ENCODE measurements at regions not wholly inside any gene's neighbourhood (a gene's known extent, or its start where the extent isn't known, plus 50 kb on each side); places are given as distances from the start of the nearest gene placed in this dataset.

- no peak for DNase-seq (ENCODE audit: extremely low read depth in 1 of 2, low read depth in 1 of 2)
Observed at GRCh38 chr2:217660423-217660822, 342.4 kb downstream of the TNS1 start.

DNA sequence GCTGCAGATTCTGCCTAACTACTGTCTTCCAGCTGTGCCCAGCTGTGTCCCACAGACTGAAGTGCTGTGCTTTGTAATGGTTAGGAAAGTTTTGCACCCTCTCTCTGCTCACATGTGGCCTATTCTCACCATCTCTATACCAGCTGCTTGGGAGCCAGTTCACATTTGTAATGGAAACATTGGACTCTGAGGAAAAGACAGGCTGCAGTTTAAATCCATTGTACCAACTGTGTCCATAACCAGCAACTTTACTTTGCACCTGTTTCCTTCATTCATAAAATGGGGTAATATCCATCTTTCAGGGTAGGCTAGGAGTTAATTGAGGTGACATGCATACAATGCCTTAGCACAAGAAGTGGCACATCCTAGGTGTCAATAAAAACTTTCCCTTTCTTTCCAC is 344.0 kb downstream of the TNS1 start:
- no peak for DNase-seq (ENCODE audit: extremely low read depth in 1 of 2, low read depth in 1 of 2)

- no peak for DNase-seq (ENCODE audit: extremely low read depth in 1 of 2, low read depth in 1 of 2)
Observed at GRCh38 chr2:217657252-217657651, 345.5 kb downstream of the TNS1 start.

DNA sequence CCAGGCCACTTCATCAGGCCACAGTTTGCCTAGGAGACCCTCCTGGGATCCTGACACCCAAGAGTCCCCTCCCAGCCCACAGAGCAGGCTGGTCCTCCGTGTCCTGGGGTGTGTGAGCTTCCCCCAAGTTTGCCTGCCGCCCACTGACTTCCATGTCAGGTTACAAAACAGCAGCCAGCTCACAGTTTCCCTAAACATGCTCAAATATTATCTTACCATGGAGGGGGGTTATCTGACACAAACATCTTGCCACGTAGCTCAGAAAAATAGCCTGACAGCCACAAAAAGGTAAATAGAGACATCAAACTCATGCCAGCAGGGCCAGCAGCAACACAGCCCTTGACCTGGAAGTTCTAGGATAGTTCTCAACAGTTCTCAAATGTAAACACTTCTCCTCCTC is 346.5 kb downstream of the TNS1 start:
- DNase-seq (ENCODE audit: extremely low read depth in 1 of 2, low read depth in 1 of 2) = no peak

DNA sequence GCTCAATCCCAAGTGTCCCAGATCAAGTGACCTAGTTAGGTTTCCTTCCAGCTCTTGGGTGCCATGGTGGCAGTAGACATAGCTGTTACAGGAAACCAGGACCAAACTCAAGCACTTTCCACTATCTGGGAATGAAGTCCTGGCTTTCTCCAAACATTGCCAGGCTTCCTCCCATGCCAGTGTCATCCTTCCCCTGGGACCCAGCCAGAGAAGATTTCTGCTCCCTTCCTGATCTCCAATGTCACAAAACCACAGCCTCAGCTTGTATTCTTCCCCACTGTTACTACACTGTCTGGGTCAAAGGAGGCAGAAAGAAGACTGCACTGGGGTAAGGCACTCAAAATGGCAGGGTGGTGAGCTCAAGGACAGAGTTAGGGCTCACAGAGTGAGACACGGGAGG is 347.1 kb downstream of the TNS1 start:
- DNase-seq (ENCODE audit: extremely low read depth in 1 of 2, low read depth in 1 of 2) = no peak

DNA sequence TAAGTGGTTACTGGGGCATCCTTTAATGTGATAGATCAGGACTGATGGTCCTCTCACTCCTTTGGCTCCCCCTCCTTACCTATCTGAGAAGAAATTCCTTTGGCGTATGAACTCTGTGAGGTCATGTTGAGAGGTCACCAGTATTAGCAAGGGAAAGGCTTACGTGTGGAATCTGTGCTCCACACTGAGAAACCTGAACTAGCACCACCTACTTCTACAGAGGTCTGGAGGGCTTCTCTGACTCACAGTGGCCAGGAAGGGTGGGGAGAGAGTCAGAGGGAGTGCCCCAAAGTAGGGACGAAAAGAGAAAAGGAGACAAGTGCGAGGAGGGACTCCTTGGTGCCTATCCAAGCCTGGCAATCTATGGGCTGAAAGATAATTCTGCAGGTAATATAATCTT is 348.6 kb downstream of the TNS1 start:
- DNase-seq (ENCODE audit: extremely low read depth in 1 of 2, low read depth in 1 of 2) = no peak

- no peak for DNase-seq (ENCODE audit: extremely low read depth in 1 of 2, low read depth in 1 of 2)
Observed at GRCh38 chr2:217652761-217653639, 349.8 kb downstream of the TNS1 start.

- no peak for DNase-seq (ENCODE audit: extremely low read depth in 1 of 2, low read depth in 1 of 2)
Observed at GRCh38 chr2:217650716-217651360, 352.0 kb downstream of the TNS1 start.

DNA sequence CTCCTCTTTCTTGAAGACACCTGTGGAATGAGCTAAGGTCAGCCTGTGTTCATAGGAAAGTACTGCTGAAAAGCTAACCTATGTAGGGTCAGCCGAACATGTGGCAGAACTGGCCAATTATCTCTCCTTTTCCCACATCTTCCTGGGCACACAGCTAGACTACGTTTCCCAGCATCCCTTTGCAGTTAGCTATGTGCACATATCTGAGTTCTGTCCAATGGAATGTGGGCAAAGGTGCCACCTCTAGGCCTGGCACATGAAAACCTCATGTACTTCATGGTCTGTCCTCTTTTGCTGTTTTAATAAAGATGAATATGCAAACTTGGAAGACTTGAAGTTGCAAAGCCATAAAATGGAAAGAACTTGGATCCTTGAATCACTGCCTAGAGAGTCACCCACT is 352.6 kb downstream of the TNS1 start:
- no peak for DNase-seq (ENCODE audit: extremely low read depth in 1 of 2, low read depth in 1 of 2)

- no peak for DNase-seq (ENCODE audit: extremely low read depth in 1 of 2, low read depth in 1 of 2)
Observed at GRCh38 chr2:217647925-217648324, 354.9 kb downstream of the TNS1 start.

GRCh38 chr2:217647226-217647625 is 355.6 kb downstream of the TNS1 start:
- DNase-seq (ENCODE audit: extremely low read depth in 1 of 2, low read depth in 1 of 2) = no peak

DNA sequence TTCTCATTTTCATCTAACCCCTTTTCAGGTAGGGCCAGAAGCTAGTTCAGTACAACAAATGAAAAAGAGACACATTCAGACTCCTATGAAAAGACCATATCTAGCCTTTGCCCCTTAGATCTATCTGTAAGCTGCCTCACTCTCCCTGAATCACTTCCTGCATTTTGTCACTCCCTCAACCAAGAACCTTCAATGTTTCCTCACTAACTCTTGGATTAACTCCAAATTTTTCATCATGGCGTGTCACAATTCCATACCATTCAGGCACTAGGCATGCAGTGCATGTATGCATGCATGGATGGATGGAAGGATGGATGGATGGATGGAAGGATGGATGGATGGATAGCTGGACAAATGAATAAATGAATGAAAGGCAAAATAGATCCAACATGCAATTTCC is 356.9 kb downstream of the TNS1 start:
- DNase-seq (ENCODE audit: extremely low read depth in 1 of 2, low read depth in 1 of 2) = no peak

GRCh38 chr2:217643789-217644301 is 358.9 kb downstream of the TNS1 start:
- DNase-seq (ENCODE audit: extremely low read depth in 1 of 2, low read depth in 1 of 2) = no peak

DNA sequence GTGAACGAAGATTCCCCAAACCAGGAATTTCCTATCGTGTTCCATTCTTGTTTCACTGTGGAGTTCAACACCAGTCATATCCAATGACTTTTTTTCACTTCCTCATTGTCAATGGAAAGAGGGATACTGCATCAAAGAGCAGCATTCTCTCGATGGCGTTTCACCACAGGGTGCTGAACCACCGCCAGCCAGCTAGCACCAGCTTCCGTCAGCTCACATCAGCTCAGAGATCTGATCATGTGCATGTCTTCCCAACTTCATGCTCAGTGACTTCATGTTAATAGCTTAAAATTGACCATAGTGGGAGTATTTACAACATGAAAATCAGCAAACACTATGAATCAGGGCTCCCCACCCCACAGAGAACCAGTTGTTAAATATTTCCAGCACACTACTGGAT is 359.9 kb downstream of the TNS1 start:
- no peak for DNase-seq (ENCODE audit: extremely low read depth in 1 of 2, low read depth in 1 of 2)

DNA sequence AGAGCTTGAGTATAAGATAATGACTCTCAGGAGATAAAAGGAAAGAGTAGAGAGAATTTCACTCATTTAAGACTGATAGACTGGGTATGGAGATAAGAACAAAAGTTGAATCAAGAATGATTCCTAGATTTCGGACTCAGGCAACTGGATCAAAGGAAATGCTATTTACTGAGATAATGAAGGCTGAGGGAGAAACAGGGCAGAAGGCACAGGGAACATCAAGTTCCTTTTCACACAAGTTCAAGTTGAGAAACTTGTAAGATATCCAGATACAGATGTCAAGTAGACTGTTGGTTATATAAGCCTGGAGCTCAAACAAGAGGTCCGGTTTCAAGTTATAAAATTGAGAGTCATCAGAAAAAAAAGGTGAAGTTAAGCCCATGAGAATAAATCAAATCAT is 360.8 kb downstream of the TNS1 start:
- no peak for DNase-seq (ENCODE audit: extremely low read depth in 1 of 2, low read depth in 1 of 2)

GRCh38 chr2:217639481-217639880 is 363.3 kb downstream of the TNS1 start:
- DNase-seq (ENCODE audit: extremely low read depth in 1 of 2, low read depth in 1 of 2) = no peak

GRCh38 chr2:217638533-217638932 is 364.3 kb downstream of the TNS1 start:
- DNase-seq (ENCODE audit: extremely low read depth in 1 of 2, low read depth in 1 of 2) = no peak

GRCh38 chr2:217638031-217638430 is 364.8 kb downstream of the TNS1 start:
- DNase-seq (ENCODE audit: extremely low read depth in 1 of 2, low read depth in 1 of 2) = no peak

- DNase-seq (ENCODE audit: extremely low read depth in 1 of 2, low read depth in 1 of 2) = no peak
Observed at GRCh38 chr2:217636991-217637561, 365.7 kb downstream of the TNS1 start.

DNA sequence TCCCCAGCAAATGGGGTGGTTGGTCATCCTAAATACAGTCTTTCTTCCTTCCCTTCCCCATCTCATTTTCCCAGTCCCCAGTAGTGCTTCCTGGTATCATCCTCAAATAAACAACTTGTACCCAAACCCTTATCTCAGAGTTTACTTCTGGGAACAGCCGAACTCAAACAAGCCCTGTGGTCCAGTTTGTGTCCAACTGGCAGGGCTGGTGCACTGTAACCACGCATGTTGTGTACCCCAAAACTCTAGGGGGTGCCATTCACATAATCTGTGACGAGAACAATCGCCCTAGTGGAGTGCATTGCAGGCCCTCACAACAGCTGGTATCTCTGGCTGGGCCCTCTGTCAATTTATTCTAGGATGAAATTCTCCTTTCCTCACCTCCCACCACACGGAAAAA is 366.2 kb downstream of the TNS1 start:
- DNase-seq (ENCODE audit: extremely low read depth in 1 of 2, low read depth in 1 of 2) = no peak

DNA sequence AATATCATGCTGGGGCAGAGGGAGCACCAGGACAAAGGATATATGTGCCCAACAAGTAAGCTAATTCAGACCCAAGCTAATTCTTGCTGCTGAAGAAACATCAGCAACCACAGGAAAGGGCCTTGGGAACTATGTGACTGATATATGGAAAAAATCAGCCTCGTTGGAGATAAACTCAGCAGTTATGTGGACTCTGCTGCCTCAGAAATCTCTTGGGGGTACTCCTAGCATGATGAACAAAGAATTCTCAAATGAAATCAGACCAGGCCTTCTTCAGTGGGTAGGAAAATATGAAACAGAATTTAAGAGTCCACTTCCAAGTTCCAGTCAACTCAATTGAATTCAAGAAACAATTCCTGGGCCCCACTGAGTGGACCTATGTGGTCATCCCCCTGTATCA is 367.9 kb downstream of the TNS1 start:
- DNase-seq (ENCODE audit: extremely low read depth in 1 of 2, low read depth in 1 of 2) = no peak

DNA sequence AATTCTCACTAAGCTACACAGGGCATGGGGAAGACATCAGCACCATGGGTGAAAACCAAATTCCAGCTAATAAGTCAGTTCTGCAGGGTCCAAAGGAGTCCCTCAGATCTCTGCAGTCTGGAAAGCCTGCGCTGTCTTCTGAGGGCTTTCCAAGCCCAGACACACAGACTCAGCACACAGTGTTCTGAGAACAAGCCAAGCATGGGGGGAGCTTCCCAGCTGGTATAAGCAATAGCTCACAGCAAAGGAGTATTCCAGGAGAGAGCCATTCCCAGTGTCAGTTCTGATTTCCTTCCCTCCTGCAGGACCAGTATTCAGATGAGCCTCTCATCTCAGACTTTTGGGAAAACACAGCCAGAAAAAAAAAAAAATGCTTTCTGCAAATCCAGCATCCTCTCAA is 370.8 kb downstream of the TNS1 start:
- no peak for DNase-seq (ENCODE audit: extremely low read depth in 1 of 2, low read depth in 1 of 2)

Data from stimulated activated CD8-positive, alpha-beta memory T cell treated with anti-CD3 and anti-CD28 coated beads, Interleukin-7, amount 100 ng/mL, for 48 hours (primary cell).